HG03045 (cell line): ENCODE measurements at regions not wholly inside any gene's neighbourhood (a gene's known extent, or its start where the extent isn't known, plus 50 kb on each side); places are given as distances from the start of the nearest gene placed in this dataset.
"Not testable (repeated sequence)": the region's sequence is repeated elsewhere in the genome, so short reads cannot be mapped to it uniquely, and the experiment has no call there.

Experiments used
- ATAC-seq: cut with Tn5 transposase; IDR thresholded peaks from one replicate; pipeline ENCODE4 v1.9.1; 2021; ENCODE audit warnings: mild to moderate bottlenecking, moderate library complexity; ENCODE audit not compliant: unreplicated experiment

DNA sequence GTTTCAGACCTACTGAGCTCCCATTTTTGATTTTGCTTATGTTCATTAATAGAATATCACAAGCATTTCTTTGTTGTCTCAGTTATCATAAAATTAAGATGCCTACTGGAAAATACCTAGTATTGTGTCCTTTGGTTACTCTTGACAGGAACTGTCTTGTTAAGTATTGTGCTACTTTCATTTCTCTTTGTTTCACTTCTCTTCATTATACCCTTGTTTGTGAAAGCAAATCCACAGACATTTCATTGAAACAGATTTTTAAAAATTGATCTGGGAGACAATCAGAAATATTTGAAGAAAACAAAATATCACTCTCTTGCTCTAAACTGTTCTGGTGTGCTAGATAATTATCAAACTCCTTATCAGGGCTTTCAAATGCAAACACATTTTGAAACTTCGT, 290.5 kb upstream of the EYS start:
- no peak for ATAC-seq

DNA sequence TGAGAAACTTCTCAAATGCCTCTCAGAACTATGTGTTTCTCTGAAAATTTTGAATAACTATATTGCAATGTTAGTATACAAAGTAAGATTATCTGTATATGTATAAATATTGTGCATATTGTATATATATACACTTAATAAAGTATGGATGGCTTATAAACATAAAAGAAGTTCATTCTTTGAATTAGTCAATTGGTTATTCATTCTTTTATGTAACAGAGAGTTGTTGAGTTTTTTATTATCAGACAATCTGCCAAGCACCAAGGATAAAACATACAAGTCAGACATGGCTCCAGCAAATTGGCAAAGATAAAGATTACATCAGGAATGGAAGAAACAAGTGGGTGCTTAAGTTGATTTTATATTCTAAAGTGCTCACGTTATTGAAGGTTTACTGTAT, 289.1 kb upstream of the EYS start:
- no peak for ATAC-seq

DNA sequence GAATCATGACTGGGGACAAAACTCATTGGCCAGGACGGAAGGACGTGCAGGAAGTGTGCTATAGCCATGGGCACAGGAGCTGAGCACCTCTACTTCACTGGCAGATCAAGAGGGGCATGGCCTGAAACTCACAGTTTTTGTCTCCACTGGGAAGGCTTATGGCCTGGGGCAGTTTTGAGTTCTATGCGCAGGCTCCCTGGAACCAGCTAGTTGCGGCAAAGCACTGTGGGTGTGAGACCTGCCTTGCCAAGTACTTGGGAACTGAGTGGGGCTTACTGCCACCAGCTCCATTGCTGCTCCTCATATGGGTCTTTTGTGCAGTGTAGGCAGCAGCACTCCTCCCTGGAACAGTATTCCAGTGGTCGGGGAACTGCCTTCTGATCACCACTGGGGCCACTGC, 282.6 kb upstream of the EYS start:
- no peak for ATAC-seq

DNA sequence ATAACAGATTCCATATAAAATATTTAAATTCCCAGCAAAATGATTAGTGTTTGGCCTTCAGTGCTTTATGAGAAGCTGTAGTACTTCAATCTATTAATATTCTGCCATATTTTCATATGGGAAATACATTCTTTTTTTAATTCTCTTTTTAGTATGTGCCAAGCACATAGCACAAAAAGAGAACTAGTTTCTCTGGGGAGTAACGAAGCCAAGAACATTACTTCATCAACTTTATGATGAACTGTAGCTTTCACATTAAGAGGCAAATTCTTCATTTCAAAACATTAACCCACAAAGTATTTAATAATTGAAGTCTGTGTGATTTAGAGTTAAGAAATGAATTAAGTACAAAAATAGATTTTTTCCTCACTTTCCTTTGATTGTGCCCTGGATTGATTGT, 281.0 kb upstream of the EYS start:
- no peak for ATAC-seq

DNA sequence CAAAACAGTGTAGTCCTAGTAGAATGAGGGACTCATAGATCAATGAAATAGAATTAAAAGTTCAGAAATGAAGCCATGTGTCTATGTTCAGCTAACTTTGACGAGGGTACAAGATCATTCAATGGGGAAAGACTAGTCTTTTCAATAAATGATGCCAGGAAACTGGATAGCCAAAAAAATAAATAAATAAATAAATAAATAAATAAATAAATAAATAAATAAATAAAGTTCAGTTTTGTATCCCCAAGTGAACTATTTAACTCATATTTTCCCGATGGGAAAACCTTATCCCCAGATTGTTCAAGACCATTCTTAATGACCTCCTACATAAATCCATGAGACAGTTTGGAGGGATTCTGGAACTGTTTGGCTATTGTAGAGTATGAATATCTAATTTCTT, 277.1 kb upstream of the EYS start:
- no peak for ATAC-seq

DNA sequence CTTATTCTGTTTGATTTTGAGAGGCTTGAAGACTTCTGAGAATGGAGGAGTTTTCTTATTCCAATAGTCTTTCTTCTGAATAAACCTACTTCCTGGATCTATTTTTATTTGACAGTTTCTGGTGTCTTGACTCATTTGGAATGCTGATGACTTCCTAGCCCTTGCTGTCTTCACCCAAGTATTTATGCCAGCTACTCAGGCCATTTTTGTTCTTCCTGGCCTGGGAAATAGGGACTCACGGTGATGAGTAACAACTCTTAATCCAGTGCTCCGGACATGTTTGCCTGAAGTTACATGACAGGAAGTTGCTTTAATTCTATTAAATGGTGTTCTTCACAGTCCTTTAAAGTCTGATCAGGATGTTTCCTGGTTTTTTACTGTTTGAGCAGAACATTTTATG, 272.1 kb upstream of the EYS start:
- ATAC-seq: no peak

DNA sequence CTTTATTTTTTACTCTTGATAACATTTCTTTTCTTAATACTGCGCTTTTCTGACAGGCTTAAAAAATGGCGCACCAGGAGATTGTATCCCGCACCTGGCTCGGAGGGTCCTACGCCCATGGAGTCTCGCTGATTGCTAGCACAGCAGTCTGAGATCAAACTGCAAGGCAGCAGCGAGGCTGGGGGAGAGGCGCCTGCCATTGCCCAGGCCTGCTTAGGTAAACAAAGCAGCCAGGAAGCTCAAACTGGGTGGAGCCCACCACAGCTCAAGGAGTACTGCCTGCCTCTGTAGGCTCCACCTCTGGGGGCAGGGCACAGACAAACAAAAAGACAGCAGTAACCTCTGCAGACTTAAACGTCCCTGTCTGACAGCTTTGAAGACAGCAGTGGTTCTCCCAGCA, 264.2 kb upstream of the EYS start:
- ATAC-seq: not testable (repeated sequence)

DNA sequence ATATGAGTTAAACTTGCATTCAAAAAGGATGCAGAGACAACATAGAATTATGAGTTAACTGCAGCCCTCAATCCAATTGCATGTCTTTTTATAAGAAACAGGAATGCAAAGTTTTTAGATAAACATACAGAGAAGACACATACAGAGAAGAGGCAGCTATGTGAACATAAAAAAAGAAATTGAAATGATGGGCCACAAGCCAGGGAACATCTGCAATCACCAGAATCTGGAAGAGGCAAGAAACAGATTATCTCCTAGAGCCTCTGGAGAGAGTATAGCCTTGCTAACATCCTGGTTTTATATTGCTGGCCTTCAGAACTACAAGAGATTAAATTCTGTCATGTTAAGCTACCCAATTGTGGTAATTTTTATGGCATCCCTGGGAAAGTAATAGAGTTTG, 257.2 kb upstream of the EYS start:
- no peak for ATAC-seq

DNA sequence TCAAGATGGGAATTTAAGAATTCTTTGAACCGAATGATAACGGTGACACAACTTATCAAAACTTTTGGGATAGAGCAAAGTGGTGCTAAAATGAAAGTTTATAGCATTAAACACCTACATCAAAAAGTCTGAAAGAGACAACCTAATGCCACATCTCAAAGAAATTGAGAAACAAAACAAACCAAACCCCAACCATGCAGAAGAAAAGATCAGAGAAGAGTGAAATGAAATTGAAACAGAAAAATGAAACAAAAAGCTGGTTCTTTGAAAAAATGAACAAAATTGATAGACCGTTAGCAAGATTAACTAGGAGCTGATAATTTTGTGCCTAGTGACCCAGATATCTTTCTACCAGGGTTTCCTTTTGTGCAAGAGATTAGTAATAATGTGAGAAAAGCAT, 248.0 kb upstream of the EYS start:
- no peak for ATAC-seq

DNA sequence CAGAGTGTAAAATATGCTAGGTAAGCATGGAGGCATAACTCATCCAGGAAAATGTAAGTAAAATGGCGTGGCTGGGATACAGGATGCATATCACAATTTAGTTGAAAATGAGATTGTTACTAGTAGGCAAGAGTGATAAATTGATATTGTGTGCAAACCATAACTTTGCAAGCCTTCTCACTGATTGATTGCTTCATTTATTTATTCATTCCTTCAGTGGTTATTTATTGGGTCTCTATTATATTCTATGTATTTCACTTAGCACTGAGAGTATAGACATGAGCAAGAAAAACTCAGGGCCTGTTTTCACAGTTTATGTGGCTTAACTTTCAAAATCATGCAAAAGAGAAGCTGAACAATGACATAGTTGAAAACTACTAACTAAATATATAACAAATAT, 241.0 kb upstream of the EYS start:
- no peak for ATAC-seq

DNA sequence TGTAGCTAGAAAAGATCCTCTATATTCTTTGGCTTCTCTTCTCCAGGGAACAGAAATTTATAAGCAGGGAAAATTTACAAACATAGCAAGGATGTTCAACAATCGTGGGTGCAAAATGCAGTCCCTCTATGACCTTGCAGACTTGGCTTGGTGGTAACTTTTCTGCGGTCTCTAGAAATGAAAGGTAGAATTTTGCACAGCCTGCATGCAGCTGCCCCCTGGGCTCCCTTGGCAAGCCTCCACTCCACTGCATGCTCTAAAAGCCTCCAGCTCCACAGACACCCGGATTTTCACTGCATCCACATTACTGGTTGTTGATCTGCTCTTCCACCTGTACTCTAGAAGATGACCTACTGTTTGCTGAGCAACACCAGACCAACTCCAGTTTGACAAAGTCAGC, 236.5 kb upstream of the EYS start:
- no peak for ATAC-seq

DNA sequence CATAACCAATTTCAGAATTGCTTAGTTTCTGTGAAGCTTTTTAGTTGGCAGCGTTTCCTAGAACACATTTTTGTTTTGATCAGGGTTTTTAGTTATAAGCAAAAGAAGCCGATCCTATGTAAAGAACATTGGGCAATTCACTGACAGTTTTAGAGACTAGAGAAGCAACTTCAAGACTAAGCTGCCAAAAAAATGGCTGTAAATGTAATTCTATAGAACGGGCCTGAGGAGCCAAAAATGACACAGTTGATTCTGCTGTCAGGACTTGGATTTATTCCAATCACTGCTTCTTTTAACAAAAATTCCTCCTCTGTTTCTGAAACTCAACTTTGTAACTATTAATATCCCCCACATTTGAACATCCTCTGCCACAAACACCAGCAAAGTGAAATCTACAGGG, 236.0 kb upstream of the EYS start:
- no peak for ATAC-seq

DNA sequence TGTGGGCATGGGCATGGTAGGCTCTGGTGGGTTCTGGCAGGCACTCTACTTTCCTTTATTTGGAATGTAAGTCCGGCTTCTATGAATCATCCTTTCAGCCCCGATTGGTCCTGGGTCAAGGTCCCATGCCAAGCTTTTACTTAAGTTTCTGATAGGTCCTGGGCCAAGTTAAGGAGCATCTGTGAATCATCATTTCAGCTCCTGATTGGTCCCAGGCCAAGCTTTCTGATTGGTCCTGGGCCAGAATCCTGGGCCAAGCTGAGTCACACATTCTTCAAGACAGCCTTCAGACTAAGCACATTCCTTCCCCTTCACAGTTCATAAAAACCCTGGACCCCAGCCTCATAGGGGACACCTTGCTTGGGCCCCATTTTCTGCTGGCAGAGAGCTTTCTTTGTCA, 231.0 kb upstream of the EYS start:
- ATAC-seq: no peak

DNA sequence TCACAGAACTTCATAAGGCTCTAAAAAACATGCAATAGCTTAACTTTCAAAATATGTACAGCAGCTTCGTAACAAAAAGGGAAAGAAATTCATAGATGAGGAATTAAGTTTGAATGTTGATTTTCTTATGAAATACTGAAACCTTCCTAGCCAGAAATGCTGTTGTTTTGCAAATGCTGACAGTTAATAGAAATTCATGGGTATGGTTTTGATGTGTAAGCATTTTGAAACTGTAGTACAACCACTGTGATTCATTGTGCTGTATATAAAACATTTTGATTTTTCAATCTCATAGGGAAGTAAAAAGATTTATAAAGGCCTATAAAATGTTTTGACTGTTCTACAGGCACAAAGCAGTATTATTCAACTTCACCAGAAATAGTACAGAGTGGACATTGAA, 228.4 kb upstream of the EYS start:
- ATAC-seq: no peak

DNA sequence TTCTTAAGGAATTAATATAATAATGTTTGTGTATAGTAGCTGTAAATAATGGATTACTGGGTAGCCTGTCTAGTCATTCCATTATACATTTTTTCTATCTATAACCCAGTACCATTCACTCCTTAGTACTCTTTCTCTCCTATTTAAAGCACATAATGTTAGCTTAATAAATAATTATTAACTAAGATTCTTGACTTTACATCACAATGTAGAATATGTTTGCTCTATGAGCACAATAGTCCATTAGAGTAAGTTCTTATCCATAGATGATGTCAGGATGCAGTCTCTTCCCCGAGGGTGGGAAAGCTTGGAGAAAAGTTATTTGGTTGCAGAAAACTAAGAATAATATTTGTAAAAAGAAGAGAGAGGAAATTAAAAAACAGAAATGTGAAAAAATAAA, 226.4 kb upstream of the EYS start:
- no peak for ATAC-seq

DNA sequence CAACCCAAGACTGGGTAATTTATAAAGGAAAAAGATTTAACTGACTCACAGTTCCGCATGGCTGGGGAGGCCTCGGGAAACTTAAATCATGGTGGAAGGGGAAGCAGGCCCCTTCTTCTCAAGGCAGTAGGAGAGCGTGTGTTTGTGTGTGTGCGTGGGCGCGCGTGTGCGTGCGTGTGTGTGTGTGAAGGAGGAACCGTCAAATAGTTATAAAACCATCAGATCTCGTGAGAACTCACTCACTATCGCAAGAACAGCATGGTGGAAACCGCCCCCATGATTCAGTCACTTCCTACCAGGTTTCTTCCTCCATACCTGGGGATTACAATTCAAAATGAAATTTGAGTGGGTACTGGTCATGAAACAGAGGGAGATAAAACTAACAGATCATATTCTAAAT, 220.1 kb upstream of the EYS start:
- ATAC-seq: no peak

DNA sequence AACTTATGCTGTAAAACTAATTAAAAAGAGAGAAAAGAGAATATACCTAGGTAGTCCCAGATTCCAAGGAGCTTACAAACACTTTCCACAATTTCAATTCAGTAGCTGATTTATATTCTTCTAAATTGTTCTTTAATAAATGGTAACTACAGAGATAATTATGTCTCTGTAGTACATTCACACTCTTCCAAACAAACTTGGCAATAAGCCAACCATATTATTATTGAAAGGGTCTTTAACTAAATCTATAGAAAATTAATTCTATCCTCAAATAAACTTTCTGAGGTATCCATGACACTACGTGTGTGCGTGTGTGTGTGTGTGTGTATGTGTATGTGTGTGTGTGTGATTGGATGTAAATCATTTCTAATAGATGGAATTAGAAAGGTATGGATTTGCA, 217.4 kb upstream of the EYS start:
- no peak for ATAC-seq

DNA sequence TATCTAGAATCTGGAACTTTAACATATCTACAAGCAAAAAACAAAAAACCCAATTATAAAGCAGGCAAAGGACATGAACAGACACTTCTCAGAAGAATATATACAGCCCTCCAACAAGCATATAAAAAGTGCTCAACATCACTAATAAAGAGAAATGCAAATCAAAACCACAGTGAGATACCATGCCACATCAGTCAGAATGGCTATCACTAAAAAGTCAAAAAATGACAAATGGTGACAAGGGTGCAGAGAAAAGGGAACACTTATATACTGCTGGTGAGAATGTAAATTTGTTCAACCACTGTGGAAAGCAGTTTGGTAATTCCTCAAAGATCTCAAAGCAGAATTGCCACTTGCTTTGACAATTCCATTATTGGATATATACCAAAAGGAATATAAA, 215.0 kb upstream of the EYS start:
- no peak for ATAC-seq

DNA sequence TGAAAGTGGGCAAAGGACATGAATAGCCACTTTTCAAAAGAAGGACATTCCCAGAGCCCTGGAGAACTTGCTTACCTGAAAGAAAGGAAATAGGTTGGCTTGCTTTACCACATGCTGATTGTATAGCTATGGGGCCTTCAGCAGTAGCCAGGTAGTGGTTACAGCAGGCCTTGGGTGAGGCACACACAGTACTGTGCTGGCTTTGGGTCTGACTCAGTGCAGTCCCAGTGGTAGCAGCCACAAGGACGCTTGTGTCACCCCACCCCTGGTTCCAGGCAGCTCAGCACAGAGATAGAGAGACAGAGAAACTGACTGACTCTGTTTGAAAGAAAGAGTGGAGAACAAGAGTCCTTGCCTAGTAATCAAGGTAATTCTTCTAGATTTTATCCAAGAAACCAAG, 201.0 kb upstream of the EYS start:
- no peak for ATAC-seq

DNA sequence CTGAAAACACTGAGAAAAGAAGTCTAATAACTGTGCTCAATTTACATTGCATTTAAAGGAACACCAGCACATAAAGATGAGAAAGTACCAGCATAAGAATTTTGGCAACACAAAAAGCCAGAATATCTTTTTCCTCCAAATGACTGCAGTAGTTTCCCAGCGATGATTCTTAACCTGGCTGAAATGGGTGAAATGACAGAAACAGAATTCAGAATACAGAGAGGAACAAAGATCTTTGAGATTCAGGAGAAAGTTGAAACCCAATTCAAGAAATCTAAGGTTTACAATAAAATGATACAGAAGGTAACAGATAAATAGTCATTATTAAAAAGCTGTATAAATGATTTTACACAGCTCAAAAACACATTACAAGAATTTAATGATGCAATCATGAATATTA, 197.0 kb upstream of the EYS start:
- no peak for ATAC-seq

DNA sequence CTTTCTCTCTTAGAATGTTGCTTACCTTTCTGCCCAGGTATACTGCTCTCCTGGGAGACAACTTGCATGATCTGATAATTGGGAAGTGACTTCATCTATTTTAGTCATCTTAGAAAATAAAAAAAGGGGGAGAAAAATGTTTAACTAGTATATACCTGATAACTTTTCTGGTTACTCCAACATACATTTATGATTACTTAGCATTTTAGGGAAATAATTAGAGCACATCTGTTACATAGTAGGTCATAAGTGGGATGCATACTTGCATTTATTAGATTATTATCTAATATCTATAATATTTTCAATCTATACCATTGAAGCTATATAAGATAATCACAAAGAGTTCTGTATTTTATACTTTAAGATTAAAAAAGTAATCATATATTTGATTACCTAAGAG, 193.9 kb upstream of the EYS start:
- no peak for ATAC-seq

DNA sequence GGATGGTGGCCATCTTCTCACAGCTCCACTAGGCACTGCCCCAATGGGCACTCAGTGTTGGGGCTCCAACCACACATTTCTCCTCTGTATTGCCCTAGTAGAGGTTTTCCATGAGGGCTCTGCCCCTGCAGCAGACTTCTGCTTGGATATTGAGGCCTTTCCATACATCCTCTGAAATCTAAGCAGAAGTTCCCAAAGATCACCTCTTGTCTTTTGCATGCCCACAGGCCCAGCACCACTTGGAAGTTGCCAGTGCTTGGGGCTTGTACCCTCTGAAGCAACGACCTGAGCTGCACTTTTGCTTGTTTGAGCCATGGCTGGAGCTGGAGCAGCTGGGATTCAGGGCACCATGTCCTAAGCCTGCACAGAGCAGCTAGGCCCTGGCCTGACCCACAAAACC, 189.1 kb upstream of the EYS start:
- ATAC-seq: no peak

DNA sequence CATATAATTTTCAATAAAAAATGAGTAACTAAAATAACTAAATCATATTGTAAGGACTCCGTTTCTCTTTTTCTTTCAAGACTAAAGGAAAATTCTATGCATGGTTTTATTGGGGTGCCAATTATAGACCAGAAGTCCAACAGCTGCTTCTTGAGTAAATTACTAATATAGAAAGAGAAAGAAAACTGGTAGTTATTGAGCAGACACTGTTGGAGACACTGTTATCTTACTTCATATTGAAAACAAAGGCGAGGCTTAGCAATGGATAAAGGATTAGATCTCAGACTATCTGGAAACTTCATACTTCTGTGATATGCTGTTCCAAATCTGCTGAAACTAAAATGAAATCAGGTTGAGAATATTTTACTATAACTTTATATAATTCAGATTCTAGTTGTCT, 169.6 kb upstream of the EYS start:
- no peak for ATAC-seq

DNA sequence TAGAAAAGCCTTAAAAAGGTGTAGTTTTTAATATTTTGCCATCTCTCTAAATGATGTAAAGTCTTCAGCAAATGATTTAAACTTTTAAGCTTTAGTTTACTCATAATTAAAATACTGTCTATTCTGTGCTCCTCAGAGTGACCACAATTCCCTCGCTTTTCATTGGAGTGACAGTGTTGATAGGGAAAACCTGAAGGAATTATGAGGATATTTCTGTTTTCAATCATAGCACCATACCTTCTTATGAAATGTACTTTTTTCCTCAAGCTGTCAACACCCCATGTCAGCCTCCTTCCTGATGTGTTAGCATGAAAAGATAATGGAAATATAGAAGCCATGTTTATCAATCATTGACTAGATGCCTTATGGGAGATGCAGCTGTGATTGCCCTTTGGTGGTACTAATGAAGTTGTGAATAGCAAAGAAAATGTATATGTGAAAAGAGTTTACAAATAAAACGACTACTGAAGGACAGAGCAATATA, 145.4 kb upstream of the EYS start:
- no peak for ATAC-seq
